Mammary epithelial cell (primary cell): ENCODE measurements at regions not wholly inside any gene's neighbourhood (a gene's known extent, or its start where the extent isn't known, plus 50 kb on each side); places are given as distances from the start of the nearest gene placed in this dataset.
"Not testable (repeated sequence)": the region's sequence is repeated elsewhere in the genome, so short reads cannot be mapped to it uniquely, and the experiment has no call there.

Experiments used
- EZH2 ChIP-seq: IDR thresholded peaks from 2 replicates; pipeline ENCODE4 v1.6.1; 2012; ENCODE audit warnings: low read length, inconsistent platforms, borderline replicate concordance
- TF ChIP-seq, protein P1 (sequence below), 2 donors: IDR thresholded peaks in 1 of 2; conservative IDR thresholded peaks in 1 of 2; 2 replicates each; pipeline ENCODE4 v1.5.1; 2011 to 2012; ENCODE audit warnings: inconsistent platforms in 2 of 2, low read length in 2 of 2, mild to moderate bottlenecking in 2 of 2, control low read depth in 1 of 2, low read depth in 1 of 2; ENCODE audit not compliant: insufficient read depth in 1 of 2; ENCODE audit errors: extremely low read depth in 1 of 2

GRCh38 chr1:73827283-73827682, 370.7 kb downstream of the LRRIQ3 start:
- not testable (repeated sequence) for TF ChIP-seq EZH2
- TF ChIP-seq, protein P1, sequence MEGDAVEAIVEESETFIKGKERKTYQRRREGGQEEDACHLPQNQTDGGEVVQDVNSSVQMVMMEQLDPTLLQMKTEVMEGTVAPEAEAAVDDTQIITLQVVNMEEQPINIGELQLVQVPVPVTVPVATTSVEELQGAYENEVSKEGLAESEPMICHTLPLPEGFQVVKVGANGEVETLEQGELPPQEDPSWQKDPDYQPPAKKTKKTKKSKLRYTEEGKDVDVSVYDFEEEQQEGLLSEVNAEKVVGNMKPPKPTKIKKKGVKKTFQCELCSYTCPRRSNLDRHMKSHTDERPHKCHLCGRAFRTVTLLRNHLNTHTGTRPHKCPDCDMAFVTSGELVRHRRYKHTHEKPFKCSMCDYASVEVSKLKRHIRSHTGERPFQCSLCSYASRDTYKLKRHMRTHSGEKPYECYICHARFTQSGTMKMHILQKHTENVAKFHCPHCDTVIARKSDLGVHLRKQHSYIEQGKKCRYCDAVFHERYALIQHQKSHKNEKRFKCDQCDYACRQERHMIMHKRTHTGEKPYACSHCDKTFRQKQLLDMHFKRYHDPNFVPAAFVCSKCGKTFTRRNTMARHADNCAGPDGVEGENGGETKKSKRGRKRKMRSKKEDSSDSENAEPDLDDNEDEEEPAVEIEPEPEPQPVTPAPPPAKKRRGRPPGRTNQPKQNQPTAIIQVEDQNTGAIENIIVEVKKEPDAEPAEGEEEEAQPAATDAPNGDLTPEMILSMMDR (conservative IDR thresholded peaks at IDR 0.05 in 1 of 2, IDR thresholded peaks at IDR 0.05 in 1 of 2; ENCODE audit: extremely low read depth in 1 of 2, insufficient read depth in 1 of 2, low read depth in 1 of 2, low read length in 2 of 2), result not testable (repeated sequence)
